Type B pancreatic cell (in vitro differentiated cells): ENCODE measurements at regions not wholly inside any gene's neighbourhood (a gene's known extent, or its start where the extent isn't known, plus 50 kb on each side); places are given as distances from the start of the nearest gene placed in this dataset.

Experiments
- DNase-seq: peaks from one replicate; pipeline ENCODE4 v3.0.0; 2021; ENCODE audit warnings: mixed read lengths; ENCODE audit not compliant: unreplicated experiment; ENCODE audit errors: extremely low spot score
- H3K27ac Mint-ChIP-seq: 2 replicates; pipeline ENCODE4 v1.8.0; 2021; ENCODE audit warnings: mild to moderate bottlenecking, mixed read lengths
- H3K27me3 Mint-ChIP-seq: 2 replicates; pipeline ENCODE4 v1.8.0; 2021; ENCODE audit warnings: mixed read lengths
- H3K36me3 Mint-ChIP-seq: 2 replicates; pipeline ENCODE4 v1.8.0; 2021; ENCODE audit warnings: mixed read lengths
- H3K4me1 Mint-ChIP-seq: one replicate; pipeline ENCODE4 v1.8.0; 2021; ENCODE audit warnings: mixed read lengths; ENCODE audit not compliant: unreplicated experiment
- H3K4me3 Mint-ChIP-seq: 2 replicates; pipeline ENCODE4 v1.8.0; 2021; ENCODE audit warnings: mild to moderate bottlenecking, mixed read lengths
- H3K9me3 Mint-ChIP-seq: 2 replicates; pipeline ENCODE4 v1.8.0; 2021; ENCODE audit warnings: mixed read lengths
- TF ChIP-seq, protein P1 (sequence below): fragments of 200-600 bp; sonication (generic); conservative IDR thresholded peaks from 2 replicates; pipeline ENCODE4 v1.5.0; 2021; ENCODE audit warnings: antibody characterized with exemption, mild to moderate bottlenecking

DNA sequence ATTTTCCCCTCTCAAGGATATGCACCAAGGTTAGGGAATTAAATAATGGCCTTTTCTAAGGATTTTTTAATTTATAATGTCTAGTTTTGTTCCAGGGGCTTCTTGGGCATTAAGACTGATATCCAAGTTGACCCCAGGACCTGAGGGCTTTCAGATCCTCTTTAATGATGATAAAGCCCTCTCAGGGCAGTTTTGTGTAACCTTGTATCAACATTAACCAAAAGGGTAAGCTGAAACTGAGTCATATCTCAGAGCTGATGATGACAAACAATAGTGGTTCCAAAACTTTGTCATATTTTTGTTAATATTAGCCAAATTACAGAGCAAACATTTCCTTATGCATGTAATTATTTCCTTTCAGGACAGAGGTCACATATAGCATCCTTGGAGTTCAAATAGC lies 309.4 kb upstream of the MAN1A1 start:
- no peaks in the 10 kb centered on the region for H3K4me1 Mint-ChIP-seq
- no peak overlapping the region for H3K4me3 Mint-ChIP-seq
- H3K9me3 Mint-ChIP-seq, result no peaks in the 10 kb centered on the region
- no peak overlapping the region for H3K27ac Mint-ChIP-seq
- TF ChIP-seq, protein P1, sequence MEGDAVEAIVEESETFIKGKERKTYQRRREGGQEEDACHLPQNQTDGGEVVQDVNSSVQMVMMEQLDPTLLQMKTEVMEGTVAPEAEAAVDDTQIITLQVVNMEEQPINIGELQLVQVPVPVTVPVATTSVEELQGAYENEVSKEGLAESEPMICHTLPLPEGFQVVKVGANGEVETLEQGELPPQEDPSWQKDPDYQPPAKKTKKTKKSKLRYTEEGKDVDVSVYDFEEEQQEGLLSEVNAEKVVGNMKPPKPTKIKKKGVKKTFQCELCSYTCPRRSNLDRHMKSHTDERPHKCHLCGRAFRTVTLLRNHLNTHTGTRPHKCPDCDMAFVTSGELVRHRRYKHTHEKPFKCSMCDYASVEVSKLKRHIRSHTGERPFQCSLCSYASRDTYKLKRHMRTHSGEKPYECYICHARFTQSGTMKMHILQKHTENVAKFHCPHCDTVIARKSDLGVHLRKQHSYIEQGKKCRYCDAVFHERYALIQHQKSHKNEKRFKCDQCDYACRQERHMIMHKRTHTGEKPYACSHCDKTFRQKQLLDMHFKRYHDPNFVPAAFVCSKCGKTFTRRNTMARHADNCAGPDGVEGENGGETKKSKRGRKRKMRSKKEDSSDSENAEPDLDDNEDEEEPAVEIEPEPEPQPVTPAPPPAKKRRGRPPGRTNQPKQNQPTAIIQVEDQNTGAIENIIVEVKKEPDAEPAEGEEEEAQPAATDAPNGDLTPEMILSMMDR, result no peak
- no peaks in the 10 kb centered on the region for H3K36me3 Mint-ChIP-seq
- H3K27me3 Mint-ChIP-seq, result no peaks in the 10 kb centered on the region
- no peak for DNase-seq

- Mint-ChIP-seq H3K36me3 (no peaks in the 10 kb centered on the region), H3K4me3 (no peak overlapping the region), H3K9me3 (no peaks in the 10 kb centered on the region), H3K27me3 (no peaks in the 10 kb centered on the region), H3K4me1 (no peaks in the 10 kb centered on the region), H3K27ac (no peak overlapping the region)
- no peak for DNase-seq
- TF ChIP-seq, protein P1, result no peak
These were observed 305.6 kb upstream of the MAN1A1 start for GRCh38 chr6:119655124-119655523.

GRCh38 chr6:119653329-119653728 lies 303.8 kb upstream of the MAN1A1 start:
- Mint-ChIP-seq H3K27me3 (no peaks in the 10 kb centered on the region), H3K4me1 (no peaks in the 10 kb centered on the region), H3K4me3 (no peak overlapping the region), H3K36me3 (no peaks in the 10 kb centered on the region), H3K9me3 (no peaks in the 10 kb centered on the region), H3K27ac (peak overlapping the region; percentile 1)
- TF ChIP-seq, protein P1, result no peak
- no peak for DNase-seq

DNA sequence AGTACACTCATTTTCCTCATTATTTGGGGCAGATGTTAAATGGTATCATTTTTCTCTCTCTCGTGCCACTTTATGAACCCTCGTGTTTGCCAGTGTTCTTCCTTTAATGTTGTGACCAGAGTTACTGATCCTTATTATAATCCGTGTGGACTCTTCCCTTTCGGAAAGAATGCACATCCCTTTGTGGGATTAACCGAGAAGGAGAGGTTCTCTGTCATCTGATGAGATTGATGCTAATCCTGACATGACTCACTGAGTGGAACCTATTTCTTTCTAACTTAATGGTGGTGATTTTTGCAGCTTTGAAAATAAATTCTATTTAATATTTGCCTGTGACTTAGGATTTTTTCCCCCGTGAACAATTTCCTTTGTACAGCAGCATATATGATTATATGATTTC lies 300.0 kb upstream of the MAN1A1 start:
- no peak for DNase-seq
- TF ChIP-seq, protein P1, result no peak
- no peak overlapping the region for H3K4me3 Mint-ChIP-seq
- no peaks in the 10 kb centered on the region for H3K9me3 Mint-ChIP-seq
- no peaks in the 10 kb centered on the region for H3K27me3 Mint-ChIP-seq
- no peaks in the 10 kb centered on the region for H3K36me3 Mint-ChIP-seq
- H3K4me1 Mint-ChIP-seq, result no peaks in the 10 kb centered on the region
- no peak overlapping the region for H3K27ac Mint-ChIP-seq

- H3K36me3 Mint-ChIP-seq, result no peaks in the 10 kb centered on the region
- DNase-seq, result no peak
- TF ChIP-seq, protein P1, result no peak
- no peak overlapping the region for H3K4me3 Mint-ChIP-seq
- H3K27me3 Mint-ChIP-seq, result no peaks in the 10 kb centered on the region
- H3K9me3 Mint-ChIP-seq, result no peaks in the 10 kb centered on the region
- H3K27ac Mint-ChIP-seq, result no peak overlapping the region
- no peaks in the 10 kb centered on the region for H3K4me1 Mint-ChIP-seq
These were observed 297.7 kb upstream of the MAN1A1 start for GRCh38 chr6:119647309-119647708.

DNA sequence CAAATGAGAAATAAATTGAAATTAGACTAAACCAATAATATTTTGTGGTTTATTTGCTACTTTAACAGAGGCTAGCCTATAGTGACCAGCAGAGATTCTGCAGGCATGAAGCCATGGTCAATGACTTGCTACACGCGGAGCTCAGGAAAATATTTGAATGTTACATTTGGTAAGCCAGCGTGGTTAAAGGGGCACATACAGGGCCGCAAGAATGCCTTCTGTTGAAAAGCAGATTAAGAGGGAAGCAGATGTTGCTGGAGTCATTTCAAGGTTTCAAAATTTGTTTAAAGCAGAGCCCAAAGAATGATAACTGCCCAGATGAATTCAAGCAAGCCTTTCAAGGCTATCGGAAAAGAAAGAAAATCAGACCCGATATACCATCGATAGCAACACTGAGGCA lies 294.3 kb upstream of the MAN1A1 start:
- no peak overlapping the region for H3K27ac Mint-ChIP-seq
- no peaks in the 10 kb centered on the region for H3K27me3 Mint-ChIP-seq
- H3K9me3 Mint-ChIP-seq, result no peaks in the 10 kb centered on the region
- no peaks in the 10 kb centered on the region for H3K4me1 Mint-ChIP-seq
- TF ChIP-seq, protein P1, result no peak
- H3K36me3 Mint-ChIP-seq, result no peaks in the 10 kb centered on the region
- no peak for DNase-seq
- no peak overlapping the region for H3K4me3 Mint-ChIP-seq
